SK-N-SH treated with all-trans-retinoic acid at 6 μM for 48 hours (cell line): ENCODE measurements at regions not wholly inside any gene's neighbourhood (a gene's known extent, or its start where the extent isn't known, plus 50 kb on each side); places are given as distances from the start of the nearest gene placed in this dataset.

Source experiments
- ATAC-seq: fragments of 200-7000 bp; cut with Tn5 transposase; 3 replicates; pipeline ENCODE4 v1.9.1; 2020; ENCODE audit warnings: mild to moderate bottlenecking, moderate library complexity
- ARNTL ChIP-seq: fragments of 450-650 bp; formaldehyde crosslinking; IDR thresholded peaks from 2 replicates; pipeline ENCODE4 v1.5.0; 2020; ENCODE audit warnings: low read depth, mild to moderate bottlenecking, moderate library complexity, borderline replicate concordance
- CREB5 ChIP-seq: fragments of 250-450 bp; sonication (Bioruptor Pico); IDR thresholded peaks from 2 replicates; pipeline ENCODE4 v1.5.1; 2020; ENCODE audit warnings: low read depth, mild to moderate bottlenecking, moderate library complexity
- CSDC2 ChIP-seq: fragments of 250-450 bp; sonication (Bioruptor Pico); IDR thresholded peaks from 2 replicates; pipeline ENCODE4 v1.5.0; 2020; ENCODE audit warnings: mild to moderate bottlenecking, moderate library complexity
- ESRRG ChIP-seq: fragments of 250-450 bp; sonication (Bioruptor Pico); IDR thresholded peaks from 2 replicates; pipeline ENCODE4 v1.6.1; 2021; ENCODE audit warnings: mild to moderate bottlenecking
- OSR1 ChIP-seq: fragments of 250-450 bp; sonication (Bioruptor Pico); IDR thresholded peaks from 2 replicates; pipeline ENCODE4 v1.8.0; 2022; ENCODE audit warnings: moderate library complexity, mild to moderate bottlenecking, inconsistent platforms
- PATZ1 ChIP-seq: fragments of 250-450 bp; sonication (Bioruptor Pico); IDR thresholded peaks from 2 replicates; pipeline ENCODE4 v1.8.0; 2020; ENCODE audit warnings: mild to moderate bottlenecking, moderate library complexity, borderline replicate concordance
- POU6F1 ChIP-seq: fragments of 250-450 bp; sonication (Bioruptor Pico); IDR thresholded peaks from 2 replicates; pipeline ENCODE4 v1.8.0; 2021; ENCODE audit warnings: low read depth, mild to moderate bottlenecking, moderate library complexity, borderline replicate concordance
- PPARA ChIP-seq: fragments of 250-450 bp; sonication (Bioruptor Pico); IDR thresholded peaks from 2 replicates; pipeline ENCODE4 v1.5.0; 2020; ENCODE audit warnings: mild to moderate bottlenecking, borderline replicate concordance
- RARB ChIP-seq: fragments of 250-450 bp; sonication (Bioruptor Pico); IDR thresholded peaks from 2 replicates; pipeline ENCODE4 v1.8.0; 2021; ENCODE audit warnings: mild to moderate bottlenecking, moderate library complexity
- SNAI2 ChIP-seq: fragments of 250-450 bp; sonication (Bioruptor Pico); IDR thresholded peaks from 2 replicates; pipeline ENCODE4 v1.5.0; 2020; ENCODE audit warnings: mild to moderate bottlenecking, moderate library complexity
- TCF4 ChIP-seq: fragments of 250-450 bp; sonication (Bioruptor Pico); IDR thresholded peaks from 2 replicates; pipeline ENCODE4 v1.8.0; 2021; ENCODE audit warnings: mild to moderate bottlenecking, moderate library complexity, borderline replicate concordance
- TOX ChIP-seq: fragments of 250-450 bp; sonication (Bioruptor Pico); IDR thresholded peaks from 2 replicates; pipeline ENCODE4 v1.8.0; 2021; ENCODE audit warnings: mild to moderate bottlenecking, moderate library complexity, borderline replicate concordance
- TSHZ2 ChIP-seq: fragments of 250-450 bp; sonication (Bioruptor Pico); IDR thresholded peaks from 2 replicates; pipeline ENCODE4 v1.5.0; 2020; ENCODE audit warnings: mild to moderate bottlenecking, moderate library complexity
- ZC3H10 ChIP-seq: fragments of 250-450 bp; sonication (Bioruptor Pico); IDR thresholded peaks from 2 replicates; pipeline ENCODE4 v1.5.1; 2021; ENCODE audit warnings: mild to moderate bottlenecking, moderate library complexity
- ZFP3 ChIP-seq: fragments of 250-450 bp; sonication (Bioruptor Pico); IDR thresholded peaks from 2 replicates; pipeline ENCODE4 v1.5.0; 2020; ENCODE audit warnings: mild to moderate bottlenecking, moderate library complexity
- ZFP30 ChIP-seq: fragments of 450-650 bp; formaldehyde crosslinking; IDR thresholded peaks from 2 replicates; pipeline ENCODE4 v1.5.0; 2022; ENCODE audit warnings: mild to moderate bottlenecking, moderate library complexity
- ZNF565 ChIP-seq: fragments of 450-650 bp; formaldehyde crosslinking; conservative IDR thresholded peaks from 2 replicates; pipeline ENCODE4 v1.5.0; 2020; ENCODE audit warnings: low read depth, mild to moderate bottlenecking, moderate library complexity
- ZNF70 ChIP-seq: fragments of 450-650 bp; formaldehyde crosslinking; IDR thresholded peaks from 2 replicates; pipeline ENCODE4 v1.5.0; 2020; ENCODE audit warnings: mild to moderate bottlenecking, moderate library complexity

GRCh38 chr9:119941091-119941490 lies 571.9 kb upstream of the BRINP1 start:
- ATAC-seq, result no peak
- TF ChIP-seq PATZ1 (no peak), TSHZ2 (CRISPR knock-in tag) (no peak), ZNF70 (CRISPR knock-in tag) (no peak), RARB (no peak), TOX (CRISPR knock-in tag) (no peak), ZNF565 (CRISPR knock-in tag) (no peak), ZFP3 (CRISPR knock-in tag) (no peak), POU6F1 (CRISPR knock-in tag) (no peak), PPARA (no peak), ZC3H10 (CRISPR knock-in tag) (no peak), OSR1 (CRISPR knock-in tag) (no peak), TCF4 (CRISPR knock-in tag) (no peak), ZFP30 (CRISPR knock-in tag) (no peak), ARNTL (CRISPR knock-in tag) (no peak), ESRRG (CRISPR knock-in tag) (no peak)

- ATAC-seq, result no peak
These were observed 569.6 kb upstream of the BRINP1 start for GRCh38 chr9:119938871-119939270.

GRCh38 chr9:119934497-119934896 lies 565.3 kb upstream of the BRINP1 start:
- ATAC-seq, result no peak
- no peak for TF ChIP-seq TSHZ2 (CRISPR knock-in tag)
- no peak for TF ChIP-seq ESRRG (CRISPR knock-in tag)
- TF ChIP-seq PATZ1, result no peak
- TF ChIP-seq CREB5 (CRISPR knock-in tag), result no peak
- no peak for TF ChIP-seq ZNF565 (CRISPR knock-in tag)
- TF ChIP-seq TCF4 (CRISPR knock-in tag), result no peak
- TF ChIP-seq POU6F1 (CRISPR knock-in tag), result no peak

More at GRCh38 chr9:119938871-119939270, 569.6 kb upstream of the BRINP1 start:
- TF ChIP-seq ESRRG (CRISPR knock-in tag) (no peak), TOX (CRISPR knock-in tag) (no peak), CSDC2 (no peak), TCF4 (CRISPR knock-in tag) (no peak), SNAI2 (CRISPR knock-in tag) (no peak), PATZ1 (no peak)
- TF ChIP-seq, all 23 proteins: peak for 0
